ENCODE measurements at regions not wholly inside any gene's neighbourhood (a gene's known extent, or its start where the extent isn't known, plus 50 kb on each side); places are given as distances from the start of the nearest gene placed in this dataset.

GRCh38 chr9:691825-692400 lies 149.6 kb upstream of the DMRT1 start (continued):
- no peak for TF ChIP-seq ZNF462 (CRISPR knock-in tag; IDR thresholded peaks at IDR 0.05)
- TF ChIP-seq EZH2phosphoT487 (IDR thresholded peaks at IDR 0.05; ENCODE audit: unreplicated experiment), result no peak
- no peak for TF ChIP-seq ZNF331 (CRISPR knock-in tag; IDR thresholded peaks at IDR 0.05; ENCODE audit: low read depth)
- no peak for TF ChIP-seq ZNF114 (CRISPR knock-in tag; IDR thresholded peaks at IDR 0.05)
- no peak for TF ChIP-seq JUNB (IDR thresholded peaks at IDR 0.05; ENCODE audit: unreplicated experiment)
- TF ChIP-seq STAT1 (IDR thresholded peaks at IDR 0.05; ENCODE audit: unreplicated experiment), result no peak

- DNase-seq (ENCODE audit: low spot score), result no peak
- no peak for ATAC-seq
- no peaks in the 10 kb centered on the region for H3F3A ChIP-seq (replicated peaks; ENCODE audit: low read depth)
- Mint-ChIP-seq H3K36me3 (ENCODE audit: low read depth) (no peaks in the 10 kb centered on the region), H3K27ac (no peak overlapping the region; the same call in 1 of the 2 replicates), H3K4me3 (no peak overlapping the region), H3K27me3 (ENCODE audit: insufficient read depth, low read depth, poor library complexity) (peaks cover 5% of the 10 kb centered on the region), H3K9me3 (no peaks in the 10 kb centered on the region), H3K4me1 (peaks cover 32% of the 10 kb centered on the region)
- no peaks in the 10 kb centered on the region; the same call in 1 of the 2 replicates for H3K79me2 ChIP-seq (replicated peaks; ENCODE audit: insufficient read depth)
- no peak overlapping the region for H3K4me2 ChIP-seq
- H4K20me1 ChIP-seq (replicated peaks; ENCODE audit: insufficient read depth), result no peaks in the 10 kb centered on the region
- no peak overlapping the region for H3K4me3 ChIP-seq
- H3K27ac ChIP-seq (ENCODE audit: low read depth), result 0 out of 2 replicates have a peak overlapping the region, but pooled peaks have one; percentile 17
- no peaks in the 10 kb centered on the region for H3K9me2 ChIP-seq (ENCODE audit: insufficient read depth)
- H3K4me1 ChIP-seq (ENCODE audit: insufficient read depth), result peaks cover 17% of the 10 kb centered on the region
- H2AFZ ChIP-seq, result no peak overlapping the region
- no peaks in the 10 kb centered on the region for H3K27me3 ChIP-seq (ENCODE audit: insufficient read depth)
- no peaks in the 10 kb centered on the region for H3K36me3 ChIP-seq (ENCODE audit: insufficient read depth)
- TF ChIP-seq JUNB (IDR thresholded peaks at IDR 0.05; ENCODE audit: unreplicated experiment), result no peak
- TF ChIP-seq EZH2phosphoT487 (IDR thresholded peaks at IDR 0.05; ENCODE audit: unreplicated experiment), result no peak
- no peak for TF ChIP-seq POLR2AphosphoS5 (IDR thresholded peaks at IDR 0.05; ENCODE audit: low read depth)
- no peak for TF ChIP-seq NANOG (IDR thresholded peaks at IDR 0.05; ENCODE audit: borderline replicate concordance)
- TF ChIP-seq EZH2 (IDR thresholded peaks at IDR 0.05; ENCODE audit: low read depth, unreplicated experiment), result no peak
- TF ChIP-seq CREB1 (CRISPR knock-in tag; IDR thresholded peaks at IDR 0.05; ENCODE audit: low read depth), result no peak
- no peak for TF ChIP-seq ETS1 (IDR thresholded peaks at IDR 0.05)
Measured at GRCh38 chr9:692636-693129, 148.8 kb upstream of the DMRT1 start.

Data from GM23338 (cell line).